Muscle layer of duodenum (tissue), 2 donors: ENCODE measurements at regions not wholly inside any gene's neighbourhood (a gene's known extent, or its start where the extent isn't known, plus 50 kb on each side); places are given as distances from the start of the nearest gene placed in this dataset.

Experiments used
- H3K27ac ChIP-seq: one replicate; pipeline ENCODE4 v1.7.0; 2013; ENCODE audit warnings: mild to moderate bottlenecking, low read length
- H3K27me3 ChIP-seq: one replicate; pipeline ENCODE4 v1.7.0; 2013; ENCODE audit warnings: low read depth, mild to moderate bottlenecking, control low read depth, low read length
- H3K36me3 ChIP-seq, 2 donors: one replicate each; pipeline ENCODE4 v1.7.0; 2013; ENCODE audit warnings: low read length in 2 of 2, control low read depth in 1 of 2, mild to moderate bottlenecking in 1 of 2; ENCODE audit not compliant: insufficient read depth in 2 of 2, control insufficient read depth in 1 of 2
- H3K4me1 ChIP-seq, 2 donors: one replicate each; pipeline ENCODE4 v1.7.0; 2013; ENCODE audit warnings: low read length in 2 of 2, mild to moderate bottlenecking in 2 of 2, control low read depth in 1 of 2, moderate library complexity in 1 of 2; ENCODE audit not compliant: insufficient read depth in 2 of 2, control insufficient read depth in 1 of 2
- H3K4me3 ChIP-seq, 2 donors: one replicate each; pipeline ENCODE4 v1.7.0; 2013; ENCODE audit warnings: low read length in 2 of 2, low read depth in 1 of 2, mild to moderate bottlenecking in 1 of 2
- H3K9me3 ChIP-seq, 2 donors: one replicate each; pipeline ENCODE4 v1.7.0; 2013; ENCODE audit warnings: low read length in 2 of 2, control low read depth in 1 of 2, mild to moderate bottlenecking in 1 of 2; ENCODE audit not compliant: control insufficient read depth in 1 of 2
- donor health status: healthy.

- Histone ChIP-seq H3K4me3 (no peak overlapping the region), H3K9me3 (no peaks in the 10 kb centered on the region), H3K27ac (no peak overlapping the region), H3K36me3 (no peaks in the 10 kb centered on the region), H3K27me3 (no peaks in the 10 kb centered on the region), H3K4me1 (no peaks in the 10 kb centered on the region)
Observed at GRCh38 chr20:40148886-40149285, 540.1 kb downstream of the MAFB start.

- no peak overlapping the region for H3K27ac ChIP-seq
Observed at GRCh38 chr20:40146071-40146470, 543.0 kb downstream of the MAFB start.

DNA sequence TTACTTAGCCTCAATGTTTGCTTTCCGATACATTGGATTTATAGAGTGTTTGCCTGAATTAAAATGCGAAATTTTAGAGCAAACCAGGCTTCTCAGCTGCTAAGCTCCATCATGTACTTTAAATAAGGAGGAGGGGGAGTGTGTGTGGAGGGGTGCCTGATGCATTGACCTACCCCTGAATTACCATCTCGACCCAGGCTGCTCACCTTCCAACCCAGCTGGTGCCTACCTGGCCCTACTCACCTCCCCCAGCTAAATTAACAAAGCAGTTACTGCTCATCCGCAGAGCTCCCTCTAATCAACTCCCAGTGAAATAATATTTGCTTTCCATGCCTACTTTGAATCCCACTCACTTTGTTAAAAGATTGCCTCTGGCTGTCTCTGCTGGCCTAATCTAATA lies 544.5 kb downstream of the MAFB start:
- no peaks in the 10 kb centered on the region for H3K27me3 ChIP-seq
- no peaks in the 10 kb centered on the region for H3K4me1 ChIP-seq
- H3K27ac ChIP-seq = no peak overlapping the region
- no peaks in the 10 kb centered on the region for H3K9me3 ChIP-seq
- no peak overlapping the region for H3K4me3 ChIP-seq
- no peaks in the 10 kb centered on the region for H3K36me3 ChIP-seq

More at GRCh38 chr20:40146071-40146470, 543.0 kb downstream of the MAFB start:
- H3K4me1 ChIP-seq = no peaks in the 10 kb centered on the region
- H3K36me3 ChIP-seq = no peaks in the 10 kb centered on the region
- H3K9me3 ChIP-seq = no peaks in the 10 kb centered on the region
- H3K27me3 ChIP-seq = no peaks in the 10 kb centered on the region
- no peak overlapping the region for H3K4me3 ChIP-seq

GRCh38 chr20:40134176-40134575 lies 554.9 kb downstream of the MAFB start:
- Histone ChIP-seq H3K9me3 (peaks cover 5 to 7% of the 10 kb centered on the region in 2 donors), H3K27me3 (no peaks in the 10 kb centered on the region), H3K27ac (no peak overlapping the region), H3K4me3 (no peak overlapping the region), H3K4me1 (no peaks in the 10 kb centered on the region), H3K36me3 (no peaks in the 10 kb centered on the region)

DNA sequence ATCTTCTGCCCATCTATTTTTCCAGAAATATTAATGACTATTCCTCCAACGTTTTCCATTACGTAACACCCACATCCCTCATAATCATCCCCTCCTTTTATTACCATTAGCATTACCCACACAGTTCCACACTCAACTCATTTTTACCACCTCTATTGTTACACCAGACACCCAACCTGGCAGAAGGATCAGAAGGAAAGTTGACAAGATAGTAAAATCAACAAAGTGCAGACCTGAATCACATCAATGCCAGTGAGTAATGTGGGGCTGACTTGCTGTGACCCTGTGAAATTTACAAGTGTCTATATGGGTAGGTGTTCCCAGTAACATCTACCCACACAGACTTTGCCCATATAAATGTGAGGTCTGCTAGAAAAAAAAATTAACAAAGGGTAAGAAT lies 568.2 kb downstream of the MAFB start:
- no peaks in the 10 kb centered on the region for H3K9me3 ChIP-seq
- no peak overlapping the region for H3K4me3 ChIP-seq
- no peaks in the 10 kb centered on the region for H3K36me3 ChIP-seq
- no peak overlapping the region for H3K27ac ChIP-seq
- no peaks in the 10 kb centered on the region for H3K27me3 ChIP-seq
- H3K4me1 ChIP-seq = no peaks in the 10 kb centered on the region

- no peaks in the 10 kb centered on the region for H3K27me3 ChIP-seq
- H3K9me3 ChIP-seq = no peaks in the 10 kb centered on the region
- no peak overlapping the region for H3K27ac ChIP-seq
- no peak overlapping the region for H3K4me3 ChIP-seq
- no peaks in the 10 kb centered on the region for H3K36me3 ChIP-seq
- no peaks in the 10 kb centered on the region for H3K4me1 ChIP-seq
Observed at GRCh38 chr20:40111282-40111681, 577.8 kb downstream of the MAFB start.

GRCh38 chr20:40110311-40110831 lies 578.7 kb downstream of the MAFB start:
- Histone ChIP-seq H3K9me3 (no peaks in the 10 kb centered on the region), H3K36me3 (no peaks in the 10 kb centered on the region), H3K4me3 (no peak overlapping the region), H3K4me1 (no peaks in the 10 kb centered on the region), H3K27ac (no peak overlapping the region), H3K27me3 (no peaks in the 10 kb centered on the region)

DNA sequence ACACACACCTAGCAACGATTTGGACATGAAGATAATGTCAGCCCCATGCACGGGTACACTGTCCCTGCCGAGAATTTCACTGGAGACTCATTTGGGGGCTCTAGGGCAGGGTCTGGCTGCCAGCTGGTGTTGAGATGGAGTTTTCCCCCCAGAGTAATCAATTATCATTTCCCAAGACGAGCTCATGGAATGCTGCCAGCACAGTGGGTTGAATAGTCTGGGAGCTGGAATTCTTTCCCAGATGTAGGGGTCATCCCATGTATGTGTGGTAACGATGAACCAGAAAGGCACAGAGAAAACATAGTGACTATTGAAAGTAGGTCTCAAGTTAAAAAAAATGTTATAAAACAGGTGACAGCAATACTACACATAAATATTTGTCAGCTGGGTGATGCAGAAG lies 579.9 kb downstream of the MAFB start:
- Histone ChIP-seq H3K36me3 (no peaks in the 10 kb centered on the region), H3K27me3 (no peaks in the 10 kb centered on the region), H3K27ac (no peak overlapping the region), H3K4me1 (no peaks in the 10 kb centered on the region), H3K4me3 (no peak overlapping the region), H3K9me3 (no peaks in the 10 kb centered on the region)

DNA sequence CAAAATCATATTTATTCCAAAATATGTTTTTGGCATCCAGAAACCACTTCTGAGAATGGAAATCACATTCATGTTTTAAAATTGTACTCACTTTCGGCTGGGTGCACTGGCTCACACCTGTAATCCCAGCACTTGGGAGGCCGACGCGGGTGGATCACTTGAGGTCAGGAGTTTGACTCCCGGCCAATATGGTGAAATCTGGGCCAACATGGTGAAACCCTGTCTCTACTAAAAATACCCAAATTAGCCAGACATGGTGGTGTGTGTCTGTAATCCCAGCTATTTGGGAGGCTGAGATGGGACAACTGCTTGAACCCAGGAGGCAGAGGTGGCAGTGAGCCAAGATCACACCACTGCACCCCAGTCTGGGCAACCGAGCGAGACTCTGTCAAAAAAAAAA lies 580.7 kb downstream of the MAFB start:
- H3K27me3 ChIP-seq = no peaks in the 10 kb centered on the region
- no peaks in the 10 kb centered on the region for H3K36me3 ChIP-seq
- H3K4me3 ChIP-seq = no peak overlapping the region
- no peak overlapping the region for H3K27ac ChIP-seq
- H3K9me3 ChIP-seq = no peaks in the 10 kb centered on the region
- no peaks in the 10 kb centered on the region for H3K4me1 ChIP-seq

DNA sequence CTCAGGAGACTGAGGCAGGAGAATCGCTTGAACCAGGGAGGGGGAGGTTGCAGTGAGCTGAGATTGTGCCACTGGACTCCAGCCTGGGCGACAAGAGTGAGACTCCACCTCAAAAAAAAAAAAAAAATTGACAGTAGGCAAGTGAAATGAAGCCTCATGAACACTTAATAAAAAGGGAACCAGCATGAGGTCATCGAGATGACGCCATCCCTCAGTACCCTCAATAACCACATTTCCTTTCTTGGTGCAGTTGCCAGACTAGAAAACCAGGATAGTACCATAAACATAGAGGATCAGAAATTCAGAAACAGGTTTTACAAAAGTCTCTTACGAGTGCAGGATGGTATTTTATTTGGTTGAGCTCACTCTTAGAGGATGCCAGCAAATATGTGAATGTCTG lies 584.1 kb downstream of the MAFB start:
- Histone ChIP-seq H3K36me3 (no peaks in the 10 kb centered on the region), H3K27ac (no peak overlapping the region), H3K9me3 (no peaks in the 10 kb centered on the region), H3K4me1 (no peaks in the 10 kb centered on the region), H3K27me3 (no peaks in the 10 kb centered on the region), H3K4me3 (no peak overlapping the region)

DNA sequence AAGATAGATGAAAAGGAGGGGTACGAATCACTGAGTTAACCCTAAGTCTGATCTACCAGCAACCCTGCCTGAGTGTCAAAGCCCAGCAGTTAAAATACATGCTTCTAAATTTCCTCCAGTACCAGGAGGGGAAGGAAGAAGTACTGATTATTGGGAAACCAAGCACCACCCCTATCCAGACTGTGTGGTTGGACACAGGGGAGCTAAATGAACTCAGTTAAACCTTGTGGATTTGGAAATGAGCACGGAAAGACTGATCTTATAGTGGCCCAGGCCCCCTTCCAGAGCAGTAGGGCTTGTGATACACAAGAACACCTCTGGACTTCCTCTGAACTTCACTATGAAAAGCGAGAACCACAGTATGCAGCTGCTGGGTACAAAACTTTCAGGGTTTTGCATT lies 585.6 kb downstream of the MAFB start:
- H3K4me1 ChIP-seq = no peaks in the 10 kb centered on the region
- H3K4me3 ChIP-seq = no peak overlapping the region
- H3K36me3 ChIP-seq = no peaks in the 10 kb centered on the region
- H3K9me3 ChIP-seq = no peaks in the 10 kb centered on the region
- H3K27me3 ChIP-seq = no peaks in the 10 kb centered on the region
- no peak overlapping the region for H3K27ac ChIP-seq

GRCh38 chr20:40101560-40101959 lies 587.5 kb downstream of the MAFB start:
- H3K4me1 ChIP-seq = no peaks in the 10 kb centered on the region
- no peaks in the 10 kb centered on the region for H3K36me3 ChIP-seq
- H3K27me3 ChIP-seq = no peaks in the 10 kb centered on the region
- no peak overlapping the region for H3K4me3 ChIP-seq
- H3K9me3 ChIP-seq = no peaks in the 10 kb centered on the region
- no peak overlapping the region for H3K27ac ChIP-seq
